NCI-H2081 (cell line): ENCODE measurements at regions not wholly inside any gene's neighbourhood (a gene's known extent, or its start where the extent isn't known, plus 50 kb on each side); places are given as distances from the start of the nearest gene placed in this dataset.

Experiments used
- DNase-seq, 2 experiments: peaks; one replicate each; lab custom pipeline; 2025; lab: John Stamatoyannopoulos, UW

DNA sequence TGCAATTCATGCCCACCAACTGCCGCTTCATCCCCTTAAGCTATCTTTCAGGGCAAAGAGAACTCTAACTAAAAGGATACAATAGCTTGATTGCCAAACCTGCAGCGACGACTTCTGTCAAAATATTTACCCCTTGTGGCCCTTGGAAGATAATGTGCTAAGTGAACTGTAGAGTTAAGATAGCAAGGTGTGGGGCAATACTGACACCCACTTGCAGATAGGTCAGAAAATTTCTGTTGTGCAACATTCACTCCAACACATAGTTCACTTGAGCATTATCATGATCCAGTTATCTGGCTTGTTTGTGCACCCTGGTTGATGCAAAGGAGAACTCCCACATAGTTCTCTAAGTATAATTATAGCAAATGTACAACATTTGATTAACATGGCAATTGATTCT, 55.6 kb downstream of the RHOXF2B start:
- no peak for DNase-seq

DNA sequence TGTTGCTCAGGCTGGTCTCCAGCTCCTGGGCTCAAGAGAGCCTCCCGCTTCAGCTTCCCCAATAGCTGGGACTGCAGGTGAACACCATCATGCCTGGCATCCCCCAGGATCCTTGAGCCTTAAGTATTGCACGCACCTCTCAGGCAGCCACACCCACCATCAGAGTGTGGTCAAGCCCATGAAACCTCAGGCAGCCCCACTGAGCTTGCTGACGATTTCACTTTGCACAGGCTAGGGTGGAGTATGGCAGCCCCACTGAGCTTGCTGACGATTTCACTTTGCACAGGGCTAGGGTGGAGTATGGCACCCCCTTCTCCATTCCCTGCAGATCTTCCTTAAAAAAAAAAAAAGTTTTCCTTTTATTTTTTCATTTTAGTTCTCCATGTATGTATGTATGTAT, 57.2 kb downstream of the RHOXF2B start:
- no peak for DNase-seq

DNA sequence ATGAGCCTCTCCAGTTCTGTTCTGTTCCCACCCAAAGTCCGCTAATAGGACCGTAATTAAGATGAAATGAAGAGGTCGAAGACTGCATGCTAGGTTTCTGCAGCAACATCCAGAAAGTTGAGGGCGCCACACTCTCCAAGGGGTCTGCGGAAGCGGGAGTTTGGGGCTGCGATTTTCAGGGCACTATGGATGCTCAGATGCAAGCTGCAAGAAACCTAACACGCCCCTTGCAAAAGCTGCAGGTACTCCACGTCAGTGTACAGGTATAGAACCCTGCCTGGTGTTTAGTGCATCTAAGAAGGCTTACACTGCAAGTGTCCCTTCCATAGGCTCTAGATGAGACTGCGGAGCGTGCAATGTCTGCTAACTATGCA, 61.4 kb downstream of the RHOXF2B start:
- DNase-seq = no peak

DNA sequence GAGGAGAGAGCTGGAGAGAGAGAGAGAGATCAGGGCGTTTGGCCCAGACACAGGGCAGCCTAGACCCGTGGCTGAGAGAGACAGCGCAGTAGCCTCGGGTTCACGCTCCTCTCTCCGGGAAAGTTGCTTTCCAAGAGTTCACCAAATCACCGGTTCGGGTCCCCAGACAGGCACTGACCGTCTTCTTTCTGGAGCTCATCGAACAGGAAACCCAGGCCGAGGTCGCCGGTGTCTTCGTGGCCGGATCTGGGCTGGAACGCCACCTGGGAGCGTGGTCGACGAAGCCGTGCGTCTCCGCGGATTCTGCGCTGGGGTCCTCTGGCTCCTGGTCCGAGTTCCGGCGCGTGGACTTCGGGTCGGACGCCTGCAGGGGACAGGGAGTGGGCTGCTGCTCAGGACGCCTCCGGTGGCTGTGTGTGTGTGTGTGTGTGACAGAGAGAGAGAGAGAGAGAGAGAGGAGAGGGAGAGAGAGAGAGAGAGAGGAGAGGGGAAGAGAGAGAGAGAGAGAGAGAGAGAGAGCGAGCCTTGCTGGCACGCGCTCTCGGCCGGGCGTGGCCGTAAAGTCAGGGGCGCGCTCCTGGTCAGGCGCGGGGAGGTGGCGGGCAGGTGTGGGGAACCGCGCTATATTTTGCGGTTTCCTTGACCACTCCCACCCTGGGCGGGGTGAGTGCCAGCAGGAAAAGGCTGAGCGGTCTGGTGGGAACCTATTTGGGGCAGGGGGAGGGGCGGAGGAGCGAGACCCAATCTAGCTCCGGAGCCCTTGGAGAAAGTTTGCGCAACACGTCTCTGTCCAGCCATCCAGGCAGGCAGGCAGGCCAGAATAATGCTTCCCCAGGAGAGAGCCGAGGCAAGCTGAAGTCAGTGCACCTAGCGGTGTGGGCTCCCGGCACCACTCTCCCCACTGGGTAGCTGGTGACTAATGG, 62.1 kb downstream of the RHOXF2B start:
- DNase-seq = peak; percentile 31 to 66

DNA sequence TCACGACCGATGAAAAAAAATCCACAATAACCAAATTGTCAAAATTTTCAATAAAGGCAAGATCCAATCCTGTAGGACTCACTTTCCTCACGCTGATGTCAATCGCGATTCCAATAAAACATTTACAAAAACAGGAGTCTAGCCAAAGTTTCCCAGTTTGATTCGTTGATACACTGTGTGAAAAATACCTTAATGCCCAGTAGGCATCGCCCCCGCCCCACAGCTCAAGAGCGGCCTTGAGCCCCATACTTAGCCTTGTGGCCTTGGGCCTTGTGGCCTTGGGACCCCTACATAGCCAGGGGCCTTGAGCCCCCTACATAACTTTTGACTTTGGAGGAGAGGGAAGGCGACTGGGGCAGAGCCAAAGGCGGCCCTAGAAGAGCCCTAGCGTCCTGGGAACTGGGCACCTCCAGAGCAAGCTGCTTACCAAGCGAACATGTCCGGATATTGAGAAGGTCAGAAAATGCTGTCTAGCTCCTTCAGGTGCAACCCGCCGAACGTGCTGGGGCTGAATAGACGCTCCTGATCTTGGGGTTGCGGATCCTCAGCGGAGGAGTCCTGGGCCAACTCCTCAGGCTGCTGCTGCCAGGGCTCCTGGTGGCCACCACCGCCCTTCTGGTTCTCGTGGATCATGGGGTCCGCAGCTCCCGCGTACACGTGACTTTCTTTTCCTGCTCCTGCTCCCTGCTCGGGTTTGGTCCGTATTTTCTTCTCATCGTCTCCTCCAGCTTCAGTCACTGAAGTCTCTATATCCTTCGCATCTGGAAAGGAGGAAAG, 62.9 kb downstream of the RHOXF2B start:
- peak; percentile 47 to 56 for DNase-seq

DNA sequence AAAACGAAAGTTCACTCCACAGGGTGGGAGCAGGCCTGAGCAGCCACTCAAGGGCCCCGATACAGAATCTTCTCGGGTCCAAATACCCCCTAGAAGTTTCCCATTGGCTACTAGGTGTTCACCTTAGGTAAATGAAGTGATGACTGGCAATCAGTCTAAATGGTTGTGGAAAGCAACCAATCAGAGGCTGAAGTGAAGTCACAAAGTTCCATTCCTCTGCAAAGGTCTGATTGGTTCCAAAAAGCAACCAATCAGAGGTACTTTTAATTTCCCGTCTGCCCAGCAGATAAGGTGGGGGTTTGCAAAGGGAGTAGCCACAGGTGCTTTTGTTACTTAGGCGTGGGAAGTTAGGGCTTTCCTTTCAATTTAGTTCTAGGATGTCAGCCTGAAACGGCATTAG, 58.2 kb upstream of the NKAP start:
- no peak for DNase-seq

DNA sequence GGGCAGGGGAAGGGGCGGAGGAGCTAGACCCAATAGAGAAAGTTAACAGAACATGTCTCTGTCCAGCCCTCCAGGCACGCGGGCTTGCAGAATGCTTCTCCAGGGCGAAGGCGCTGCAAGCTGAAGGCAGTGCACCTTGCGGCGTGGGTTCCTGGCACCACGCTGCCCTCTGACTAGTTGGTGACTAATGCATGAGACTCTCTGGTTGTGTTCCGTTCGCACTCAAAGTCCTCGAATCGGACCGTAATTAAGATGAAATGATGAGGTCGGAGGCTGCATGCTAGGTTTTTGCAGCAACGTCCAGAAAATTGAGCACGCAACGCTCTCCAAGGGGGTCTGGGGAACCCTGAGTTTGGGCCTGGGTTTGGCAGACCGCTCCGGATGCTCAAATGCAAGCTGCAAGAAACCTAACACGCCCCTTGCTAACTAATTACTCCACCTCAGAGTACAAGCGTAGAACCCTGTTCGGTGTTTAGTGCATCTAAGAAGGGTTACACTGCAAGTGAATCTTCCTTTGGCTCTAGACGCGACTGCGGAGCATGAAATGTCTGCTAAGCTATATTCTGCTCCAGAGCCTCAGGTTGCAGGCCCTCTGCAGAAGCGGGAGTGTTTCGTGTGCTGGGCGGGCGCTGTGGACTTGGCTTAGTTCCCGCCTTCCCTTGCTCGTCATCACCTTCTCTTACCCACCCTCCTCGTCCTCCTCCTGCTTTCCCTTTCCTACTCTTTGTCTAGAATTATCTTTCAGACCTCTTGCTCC, 57.1 kb upstream of the NKAP start:
- no peak for DNase-seq

DNA sequence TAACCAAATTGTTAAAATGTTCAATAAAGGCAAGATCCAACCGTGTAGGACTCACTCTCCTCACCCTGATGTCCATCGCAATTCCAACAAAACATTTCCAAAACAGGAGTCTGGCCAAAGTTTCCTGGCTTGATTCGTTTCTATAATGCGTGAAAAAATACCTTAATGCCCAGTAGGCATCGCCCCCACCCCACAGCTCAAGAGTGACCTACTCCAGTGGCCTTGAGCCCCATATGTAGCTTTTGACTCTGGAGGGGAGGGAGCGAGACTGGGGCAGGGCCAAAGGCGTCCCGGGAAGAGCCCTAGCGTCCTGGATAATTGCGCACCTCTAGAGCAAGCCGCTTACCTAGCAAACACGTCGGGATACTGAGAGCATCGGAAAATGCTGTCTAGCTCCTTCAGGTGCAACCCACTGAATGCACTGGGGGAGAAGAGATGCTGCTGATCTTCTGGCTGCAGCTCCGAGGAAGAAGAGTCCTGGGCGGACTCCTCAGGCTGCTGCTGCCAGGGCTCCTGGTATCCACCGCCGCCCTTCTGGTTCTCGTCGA, 55.6 kb upstream of the NKAP start:
- no peak for DNase-seq

DNA sequence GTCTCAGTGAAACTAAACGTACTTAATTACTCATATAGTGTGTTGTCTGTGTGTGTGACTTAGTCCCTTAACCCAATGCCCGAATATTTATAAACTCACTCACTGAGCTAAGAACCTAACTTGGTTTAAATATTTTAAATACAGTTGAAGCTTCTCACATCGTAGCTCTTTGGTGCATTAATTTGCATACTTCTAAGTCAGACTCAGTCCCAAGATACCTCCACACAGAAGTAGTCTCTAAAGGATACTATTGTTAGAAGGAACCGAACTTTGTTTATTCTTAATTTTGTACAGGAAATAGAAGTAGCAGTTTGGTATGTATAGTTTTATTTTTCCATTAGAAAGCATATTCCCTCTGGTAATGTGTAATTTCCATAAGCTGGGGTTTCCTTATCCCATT, 54.0 kb upstream of the NKAP start:
- DNase-seq = no peak

DNA sequence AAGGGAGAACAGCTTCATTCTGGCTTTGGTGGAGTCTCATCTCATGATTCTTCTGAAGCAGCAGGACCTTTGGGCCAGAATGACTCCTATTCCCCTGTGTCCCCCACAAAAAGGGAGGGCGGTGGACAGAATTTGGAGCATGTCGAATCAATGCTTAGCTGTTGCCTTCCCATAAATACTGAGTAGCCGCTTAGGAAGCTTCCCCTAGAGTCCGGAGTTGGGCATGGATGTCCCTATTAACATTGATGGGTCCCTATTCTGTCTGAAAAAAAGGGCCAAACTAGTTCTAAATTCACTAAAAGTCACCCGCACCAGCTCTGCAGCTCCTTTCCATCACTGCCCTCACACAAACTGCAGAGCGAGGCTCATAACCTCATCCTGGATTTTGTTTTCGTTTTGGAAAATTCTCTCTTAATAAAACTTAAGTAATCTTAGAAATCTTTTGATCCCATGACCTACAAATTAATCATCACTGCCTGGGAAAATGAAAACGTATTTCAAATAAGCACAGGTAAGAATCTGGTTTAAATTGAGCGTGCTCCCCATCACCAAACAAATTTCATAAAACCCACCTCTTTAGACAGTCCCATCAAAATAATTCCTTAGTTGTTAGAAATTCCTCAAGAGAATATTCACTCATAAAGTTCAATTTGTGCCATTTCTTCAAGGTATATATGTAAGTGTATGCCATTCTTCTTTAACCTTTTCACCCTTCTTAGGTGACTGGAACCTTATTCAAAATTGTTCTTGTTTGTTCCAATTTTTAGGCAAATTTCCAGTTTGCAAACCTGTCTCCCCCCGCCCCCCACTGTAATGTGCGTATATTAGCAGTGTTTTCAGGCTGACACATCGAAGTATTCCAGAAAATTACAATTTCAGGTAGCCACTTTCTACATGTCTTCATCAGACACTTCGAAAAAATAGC, 53.3 kb upstream of the NKAP start:
- no peak for DNase-seq

DNA sequence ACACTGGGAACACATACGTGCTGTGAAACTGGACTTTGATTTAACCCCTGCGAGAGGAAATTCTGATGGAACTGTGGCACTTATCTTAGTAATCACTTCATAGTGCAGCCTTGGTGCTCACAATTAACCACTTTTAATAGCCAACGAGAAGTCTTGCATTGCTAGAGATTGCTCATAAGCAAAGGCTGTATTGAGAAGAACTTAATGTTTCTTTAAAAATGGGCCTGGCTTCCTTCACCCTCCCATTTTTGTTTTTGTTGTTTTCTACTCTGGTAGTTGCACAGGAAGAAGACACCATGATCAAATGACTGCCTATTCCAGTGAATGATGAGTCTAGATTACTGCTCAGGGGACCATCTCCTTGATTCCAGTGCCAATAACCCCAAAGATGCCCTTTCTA, 52.5 kb upstream of the NKAP start:
- DNase-seq = no peak
